Neural cell (in vitro differentiated cells): ENCODE measurements at regions not wholly inside any gene's neighbourhood (a gene's known extent, or its start where the extent isn't known, plus 50 kb on each side); places are given as distances from the start of the nearest gene placed in this dataset.

Experiments used
- H2AFZ ChIP-seq: fragments of 200-600, 300-800 bp; sonication (generic), shearing (Covaris generic); 2 replicates; pipeline ENCODE4 v1.6.0; 2014; ENCODE audit warnings: low read depth, mild to moderate bottlenecking, antibody characterized with exemption, low read length, moderate library complexity
- H3F3A ChIP-seq: fragments of 200-600 bp; shearing (Covaris generic); 2 replicates; pipeline ENCODE4 v1.6.1; 2016; ENCODE audit warnings: mild to moderate bottlenecking, moderate library complexity, mixed read lengths, antibody characterized with exemption, low read length; ENCODE audit not compliant: insufficient read depth, poor library complexity, severe bottlenecking
- H3K27ac ChIP-seq: fragments of 200-600, 300-800 bp; sonication (generic), shearing (Covaris generic); 2 replicates; pipeline ENCODE4 v1.5.1; 2014; ENCODE audit warnings: mild to moderate bottlenecking, low read length, moderate library complexity
- H3K27me3 ChIP-seq: fragments of 300-800, 200-600 bp; sonication (generic), shearing (Covaris generic); 2 replicates; pipeline ENCODE4 v1.6.0; 2014; ENCODE audit warnings: mild to moderate bottlenecking, low read depth, low read length, moderate library complexity; ENCODE audit not compliant: insufficient read depth
- H3K36me3 ChIP-seq: fragments of 300-800, 200-600 bp; sonication (generic), shearing (Covaris generic); 2 replicates; pipeline ENCODE4 v1.5.1; 2014; ENCODE audit warnings: mild to moderate bottlenecking, antibody characterized with exemption, low read length, moderate library complexity; ENCODE audit not compliant: insufficient read depth
- H3K4me2 ChIP-seq: fragments of 300-800, 200-600 bp; sonication (generic), shearing (Covaris generic); 2 replicates; pipeline ENCODE4 v1.6.0; 2014; ENCODE audit warnings: mild to moderate bottlenecking, low read length
- H3K4me3 ChIP-seq: fragments of 300-800, 200-600 bp; sonication (generic), shearing (Covaris generic); 2 replicates; pipeline ENCODE4 v1.5.1; 2014; ENCODE audit warnings: mild to moderate bottlenecking, low read length, moderate library complexity
- H3K79me2 ChIP-seq: fragments of 200-600 bp; shearing (Covaris generic); replicated peaks from 2 replicates; pipeline ENCODE4 v1.6.0; 2014; ENCODE audit warnings: mild to moderate bottlenecking, low read length, moderate library complexity; ENCODE audit not compliant: insufficient read depth
- H3K9ac ChIP-seq: fragments of 300-800, 200-600 bp; sonication (generic), shearing (Covaris generic); 2 replicates; pipeline ENCODE4 v1.6.1; 2016; ENCODE audit warnings: mild to moderate bottlenecking, low read length, mixed read lengths
- H3K9me2 ChIP-seq: fragments of 200-600 bp; shearing (Covaris generic); 2 replicates; pipeline ENCODE4 v1.6.1; 2016; ENCODE audit warnings: mild to moderate bottlenecking, low read length, mixed read lengths; ENCODE audit not compliant: insufficient read depth
- H3K9me3 ChIP-seq: fragments of 200-600, 300-800 bp; sonication (generic), shearing (Covaris generic); 2 replicates; pipeline ENCODE4 v1.6.1; 2016; ENCODE audit warnings: mild to moderate bottlenecking, mixed run types, low read length, moderate library complexity, mixed read lengths
- H4K20me1 ChIP-seq: fragments of 200-600 bp; shearing (Covaris generic); 2 replicates; pipeline ENCODE4 v1.6.1; 2016; ENCODE audit warnings: mild to moderate bottlenecking, mixed run types; ENCODE audit not compliant: insufficient read depth
- CTCF ChIP-seq: fragments of 450-650 bp; IDR thresholded peaks from 2 replicates; pipeline ENCODE4 v1.5.1; 2014; ENCODE audit warnings: antibody characterized with exemption, mild to moderate bottlenecking, moderate library complexity; ENCODE audit not compliant: poor library complexity, severe bottlenecking
- EP300 ChIP-seq: fragments of 450-650 bp; conservative IDR thresholded peaks from 2 replicates; pipeline ENCODE4 v1.6.1; 2014; ENCODE audit warnings: antibody characterized with exemption, mild to moderate bottlenecking, moderate library complexity; ENCODE audit not compliant: poor library complexity, severe bottlenecking
- EZH2 ChIP-seq: fragments of 200-600, 300-800 bp; shearing (Covaris generic), sonication (generic); IDR thresholded peaks from 2 replicates; pipeline ENCODE4 v1.6.1; 2014; ENCODE audit warnings: antibody characterized with exemption, low read length, borderline replicate concordance, mild to moderate bottlenecking; ENCODE audit not compliant: insufficient read depth, poor library complexity, severe bottlenecking
- MXI1 ChIP-seq: fragments of 450-650 bp; conservative IDR thresholded peaks from 2 replicates; pipeline ENCODE4 v1.6.1; 2014; ENCODE audit warnings: antibody characterized with exemption, mild to moderate bottlenecking; ENCODE audit not compliant: poor library complexity, severe bottlenecking
- POLR2AphosphoS5 ChIP-seq: IDR thresholded peaks from 2 replicates; pipeline ENCODE4 v1.6.1; 2012
- RAD21 ChIP-seq: fragments of 450-650 bp; conservative IDR thresholded peaks from 2 replicates; pipeline ENCODE4 v1.6.1; 2014; ENCODE audit warnings: antibody characterized with exemption, mild to moderate bottlenecking, moderate library complexity
- REST ChIP-seq: IDR thresholded peaks from 2 replicates; pipeline ENCODE4 v1.6.1; 2012; ENCODE audit warnings: borderline replicate concordance
- SMC3 ChIP-seq: fragments of 450-650 bp; conservative IDR thresholded peaks from 2 replicates; pipeline ENCODE4 v1.6.1; 2014; ENCODE audit warnings: antibody characterized with exemption, mild to moderate bottlenecking, moderate library complexity; ENCODE audit not compliant: poor library complexity
- TAF1 ChIP-seq: IDR thresholded peaks from 2 replicates; pipeline ENCODE4 v1.6.1; 2012; ENCODE audit warnings: low read depth

GRCh38 chr1:233500106-233500505 lies 113.8 kb upstream of the KCNK1 start:
- no peak overlapping the region for H3K9ac ChIP-seq
- H3K36me3 ChIP-seq = no peaks in the 10 kb centered on the region

GRCh38 chr1:233503366-233503954 lies 110.4 kb upstream of the KCNK1 start:
- Histone ChIP-seq H3K9ac (no peak overlapping the region), H3K4me2 (no peak overlapping the region), H3K79me2 (no peaks in the 10 kb centered on the region), H3K9me3 (no peaks in the 10 kb centered on the region), H3K9me2 (no peaks in the 10 kb centered on the region), H3K27ac (no peak overlapping the region), H4K20me1 (no peaks in the 10 kb centered on the region), H3F3A (no peaks in the 10 kb centered on the region), H3K27me3 (no peaks in the 10 kb centered on the region), H3K36me3 (no peaks in the 10 kb centered on the region), H2AFZ (no peak overlapping the region), H3K4me3 (no peak overlapping the region)
- TF ChIP-seq RAD21 (no peak), TAF1 (no peak), EP300 (no peak), REST (no peak), SMC3 (no peak), EZH2 (no peak), CTCF (no peak)

More at GRCh38 chr1:233500106-233500505, 113.8 kb upstream of the KCNK1 start:
- no peaks in the 10 kb centered on the region for H3K27me3 ChIP-seq
- H3K79me2 ChIP-seq = no peaks in the 10 kb centered on the region
- no peak overlapping the region for H3K27ac ChIP-seq
- H3K9me2 ChIP-seq = no peaks in the 10 kb centered on the region
- no peak overlapping the region for H3K4me3 ChIP-seq
- no peak for TF ChIP-seq CTCF
- TF ChIP-seq REST = no peak
- no peak for TF ChIP-seq EP300
- TF ChIP-seq MXI1 = no peak
- no peak for TF ChIP-seq POLR2AphosphoS5
- no peaks in the 10 kb centered on the region for H3F3A ChIP-seq
- H4K20me1 ChIP-seq = no peaks in the 10 kb centered on the region
- H3K4me2 ChIP-seq = no peak overlapping the region
- no peaks in the 10 kb centered on the region for H3K9me3 ChIP-seq
- H2AFZ ChIP-seq = no peak overlapping the region
